Colonic mucosa (tissue), 4 donors: ENCODE measurements at regions not wholly inside any gene's neighbourhood (a gene's known extent, or its start where the extent isn't known, plus 50 kb on each side); places are given as distances from the start of the nearest gene placed in this dataset.
"Not testable (repeated sequence)": the region's sequence is repeated elsewhere in the genome, so short reads cannot be mapped to it uniquely, and the experiment has no call there.

Experiments
- DNase-seq: peaks from one replicate; pipeline ENCODE4 v3.0.0-alpha.2; 2020
- H3K27ac ChIP-seq: fragments of 200-600 bp; one replicate; pipeline ENCODE4 v1.8.0; 2021
- H3K27me3 ChIP-seq: fragments of 200-600 bp; one replicate; pipeline ENCODE4 v1.8.0; 2021
- H3K36me3 ChIP-seq: fragments of 200-600 bp; one replicate; pipeline ENCODE4 v1.8.0; 2021
- H3K4me1 ChIP-seq: fragments of 200-600 bp; one replicate; pipeline ENCODE4 v1.8.0; 2021; ENCODE audit warnings: mild to moderate bottlenecking
- H3K4me3 ChIP-seq: fragments of 200-600 bp; one replicate; pipeline ENCODE4 v1.8.0; 2021
- H3K9ac ChIP-seq, 2 donors: one replicate each; pipeline ENCODE4 v1.7.0; 2013; ENCODE audit warnings: control low read depth in 2 of 2, low read depth in 2 of 2, low read length in 2 of 2
- H3K9me3 ChIP-seq: fragments of 200-600 bp; one replicate; pipeline ENCODE4 v1.8.0; 2021
- intact Hi-C: fragments of 100-400 bp; cut with DNase I; formaldehyde crosslinking; loops from one replicate; pipeline ENCODE4 v1.14.1; 2022
- donor health status: healthy.
- donor health status: DM: no; HTN: no; CAD: no.
- donor health status: DM: no; HTN: no; CAD: no.

DNA sequence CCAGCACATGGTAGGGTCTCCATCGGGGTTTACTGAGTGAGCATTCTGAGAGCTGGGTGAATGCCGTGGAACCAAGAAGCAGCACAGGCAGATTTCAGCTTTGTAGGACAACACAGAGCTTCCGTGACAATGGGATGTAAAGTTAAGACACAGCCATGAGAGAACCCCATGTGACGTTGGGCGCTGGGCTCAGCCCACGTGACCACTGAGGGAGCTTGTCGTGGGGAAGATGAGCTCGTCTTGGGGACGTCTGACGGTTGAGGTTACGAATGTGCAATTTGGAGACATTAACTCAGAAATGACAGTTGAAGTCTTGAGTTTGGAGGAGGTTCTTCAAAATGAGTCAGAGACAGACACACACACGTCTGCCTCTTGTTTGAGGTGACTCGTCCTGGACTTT is 51.5 kb upstream of the MUC20 start:
- peaks cover 12% of the 10 kb centered on the region for H3K36me3 ChIP-seq
- H3K9me3 ChIP-seq, H3K27ac ChIP-seq, H3K4me1 ChIP-seq, DNase-seq, intact Hi-C loops, H3K27me3 ChIP-seq, H3K4me3 ChIP-seq, H3K9ac ChIP-seq: not testable (repeated sequence)

DNA sequence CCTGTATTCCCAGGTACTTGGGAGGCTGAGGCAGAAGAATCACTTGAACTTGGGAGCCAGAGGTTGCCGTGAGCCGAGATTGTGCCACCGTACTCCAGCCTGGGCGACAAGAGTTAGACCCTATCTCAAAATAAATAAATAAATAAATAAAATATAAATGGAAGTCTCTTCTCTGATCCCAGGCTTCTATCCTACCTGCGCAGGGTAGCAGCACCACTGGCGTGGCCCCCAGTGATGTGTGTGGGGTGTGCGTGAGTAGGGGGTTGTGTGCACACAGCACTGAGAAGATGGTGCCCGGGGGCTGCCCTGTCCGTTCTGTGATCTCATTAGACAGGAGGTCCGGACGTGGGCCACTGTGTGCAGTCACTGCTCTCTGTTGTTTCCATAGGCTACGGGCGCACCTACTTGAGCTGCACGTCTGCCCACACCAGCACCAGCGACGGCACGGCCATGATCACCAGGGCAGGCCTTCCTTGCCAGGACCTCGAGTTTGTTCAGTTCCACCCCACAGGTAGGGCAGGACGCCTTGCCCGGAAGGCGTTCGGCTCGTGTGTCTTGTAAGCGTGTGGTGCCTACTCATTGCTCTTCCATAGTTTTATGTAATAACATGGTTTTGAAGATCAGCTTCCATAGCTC is 52.5 kb upstream of the MUC20 start:
- H3K27me3 ChIP-seq, H3K27ac ChIP-seq, H3K36me3 ChIP-seq, H3K4me1 ChIP-seq, DNase-seq, intact Hi-C loops, H3K9ac ChIP-seq, H3K4me3 ChIP-seq, H3K9me3 ChIP-seq: not testable (repeated sequence)

DNA sequence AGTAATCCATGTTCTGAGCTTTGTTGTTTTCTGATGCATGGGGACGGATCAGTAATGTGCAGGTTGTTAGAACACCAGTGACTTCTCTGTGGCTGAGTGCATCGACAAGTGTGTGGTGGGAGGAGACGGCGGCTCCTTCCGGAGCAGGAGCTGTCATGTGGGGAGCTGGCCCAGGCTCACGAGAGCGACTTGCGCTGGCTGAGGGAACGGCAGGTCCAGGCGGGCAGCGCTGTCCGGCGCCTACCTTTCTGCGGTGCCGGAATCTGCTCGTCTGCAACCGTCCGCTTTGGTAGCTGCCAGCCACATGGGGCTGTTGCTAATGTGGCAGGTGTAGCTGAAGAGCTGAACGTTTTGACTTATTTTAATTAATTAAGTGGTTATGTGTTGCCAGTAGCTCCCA is 55.5 kb upstream of the MUC20 start:
- H3K36me3 ChIP-seq, H3K4me1 ChIP-seq, H3K9ac ChIP-seq, H3K27ac ChIP-seq, intact Hi-C loops, DNase-seq, H3K4me3 ChIP-seq, H3K27me3 ChIP-seq, H3K9me3 ChIP-seq: not testable (repeated sequence)

DNA sequence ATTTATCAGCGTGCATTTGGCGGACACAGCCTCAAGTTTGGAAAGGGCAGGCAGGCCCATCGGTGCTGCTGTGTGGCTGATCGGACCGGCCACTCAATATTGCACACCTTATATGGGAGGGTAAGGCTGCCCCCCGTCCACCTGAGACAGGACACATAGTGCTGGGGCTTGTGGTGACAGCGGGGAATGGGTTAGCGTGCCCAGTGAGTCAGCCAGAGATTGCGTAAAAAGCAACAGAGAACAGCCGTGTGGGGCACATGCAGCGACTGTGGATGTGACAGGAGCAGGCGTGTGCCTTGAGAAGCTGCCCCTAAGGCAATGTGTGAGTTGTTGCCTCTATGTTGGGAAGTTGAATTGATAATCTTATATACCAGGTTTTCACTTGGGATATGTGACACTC is 56.6 kb upstream of the MUC20 start:
- H3K9me3 ChIP-seq, H3K9ac ChIP-seq, H3K27me3 ChIP-seq, H3K27ac ChIP-seq, intact Hi-C loops, H3K4me1 ChIP-seq, DNase-seq, H3K4me3 ChIP-seq, H3K36me3 ChIP-seq: not testable (repeated sequence)

DNA sequence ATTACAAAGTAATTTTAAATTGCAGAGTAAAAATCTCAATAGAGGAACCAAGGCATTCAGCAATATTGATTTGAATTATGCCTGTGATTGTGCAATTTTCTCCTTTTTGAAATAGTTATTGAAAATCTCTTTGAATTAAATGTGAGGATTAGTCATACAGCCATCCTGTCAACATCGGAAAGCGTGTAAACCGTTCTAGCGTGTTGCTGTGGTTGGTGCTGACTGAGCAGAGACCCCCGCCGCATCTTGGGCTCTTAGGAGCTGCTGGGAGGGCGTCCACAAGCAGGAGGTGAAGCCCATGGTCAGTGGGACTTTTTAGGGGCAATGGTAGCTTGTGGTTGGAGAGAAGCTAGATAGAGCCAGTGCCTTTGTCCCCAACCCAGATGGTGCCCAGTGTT is 61.6 kb upstream of the MUC20 start:
- H3K36me3 ChIP-seq, H3K4me3 ChIP-seq, H3K27me3 ChIP-seq, H3K4me1 ChIP-seq, H3K27ac ChIP-seq, H3K9ac ChIP-seq, H3K9me3 ChIP-seq, intact Hi-C loops, DNase-seq: not testable (repeated sequence)

DNA sequence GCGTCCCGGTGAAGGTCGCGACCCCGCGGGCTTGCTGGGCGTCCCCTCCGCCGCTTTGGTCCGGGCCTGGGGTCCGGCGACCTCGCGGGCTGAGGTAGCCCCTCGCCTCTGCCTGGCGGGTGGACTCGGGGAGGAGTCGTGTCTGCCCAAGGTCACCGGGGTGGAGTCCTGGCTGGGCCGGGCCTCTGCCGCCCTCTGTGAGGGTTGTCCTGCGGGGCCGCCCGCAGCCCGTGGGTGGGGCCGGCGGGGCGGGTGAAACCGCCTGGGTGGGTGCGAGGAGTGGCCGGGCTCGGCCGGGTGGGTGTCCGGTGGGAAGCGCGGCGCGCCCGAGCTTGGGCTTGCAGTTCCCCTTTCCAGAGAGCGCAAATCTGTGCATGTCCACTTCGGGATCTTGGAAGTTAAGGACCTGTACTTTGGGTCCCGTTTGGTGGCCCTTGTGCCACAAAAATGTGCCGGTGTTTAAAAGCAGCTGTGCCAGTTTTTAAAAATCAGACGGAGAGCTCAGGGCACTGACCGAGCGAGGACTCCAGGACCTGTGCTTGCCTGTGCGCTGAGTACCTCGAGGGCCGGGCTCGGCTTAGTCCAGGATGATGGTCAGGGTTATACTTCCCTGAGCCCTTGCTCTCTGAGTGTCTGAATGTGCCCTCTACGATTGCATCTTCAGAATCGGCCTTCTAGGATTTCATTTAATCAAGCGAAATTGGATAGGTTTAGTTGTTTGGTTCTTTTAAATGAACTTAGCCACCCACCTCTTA is 62.2 kb upstream of the MUC20 start:
- peak overlapping the region in 1 of 2 donors; percentile 76 for H3K9ac ChIP-seq
- H3K27ac ChIP-seq = peak overlapping the region; percentile 72
- H3K36me3 ChIP-seq, H3K27me3 ChIP-seq, H3K4me1 ChIP-seq, intact Hi-C loops, H3K9me3 ChIP-seq: not testable (repeated sequence)
- H3K4me3 ChIP-seq = peak overlapping the region; percentile 56
- peak; percentile 69 for DNase-seq

DNA sequence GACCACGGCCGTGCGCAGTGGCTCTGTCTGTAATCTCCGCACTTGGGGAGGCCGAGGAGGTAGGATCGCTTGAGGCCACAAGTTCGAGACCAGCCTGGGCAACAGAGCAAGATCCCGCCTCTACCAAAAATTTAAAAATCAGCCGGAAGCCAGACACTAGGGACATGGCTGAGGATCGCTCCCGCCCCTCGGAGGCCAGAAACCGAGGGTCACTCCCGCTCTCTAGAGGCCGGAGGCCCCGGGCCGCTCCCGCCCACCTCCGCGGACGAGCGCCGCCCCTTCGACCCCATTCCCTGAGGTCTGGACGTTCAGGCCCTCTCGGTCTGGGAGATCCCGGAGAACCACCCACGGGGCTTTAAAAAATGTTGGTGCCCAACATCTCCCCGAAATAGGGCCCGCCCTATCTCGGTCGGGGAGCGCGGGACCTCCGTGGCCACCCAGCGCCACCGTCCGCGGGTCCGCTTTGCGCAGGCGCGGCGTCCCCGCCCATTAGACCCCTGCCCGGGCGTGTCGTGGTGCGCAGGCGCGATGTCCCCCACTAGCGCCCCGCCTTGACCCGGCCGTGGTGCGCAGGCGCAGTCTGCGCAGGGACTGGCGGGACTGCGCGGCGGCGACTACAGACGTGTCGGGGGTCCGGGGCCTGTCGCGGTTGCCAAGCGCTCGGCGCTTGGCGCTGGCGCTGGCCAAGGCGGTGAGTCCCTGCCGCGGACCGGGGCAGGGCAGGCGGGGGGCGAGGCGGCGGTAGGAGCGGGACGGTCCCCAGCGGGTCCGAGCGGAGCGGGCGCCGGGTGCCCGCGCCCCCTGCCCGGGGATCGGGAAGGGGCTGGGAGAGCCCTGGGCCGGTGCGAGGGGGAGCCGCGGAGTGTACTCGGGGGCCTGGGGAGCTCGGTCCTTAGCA is 63.1 kb upstream of the MUC20 start:
- H3K4me1 ChIP-seq, intact Hi-C loops, H3K9me3 ChIP-seq, H3K27me3 ChIP-seq, H3K36me3 ChIP-seq: not testable (repeated sequence)
- Histone ChIP-seq H3K4me3 (peak overlapping the region; percentile 56), H3K27ac (peak overlapping the region; percentile 72), H3K9ac (peak overlapping the region; percentile 26 to 76)
- peak; percentile 96 for DNase-seq

DNA sequence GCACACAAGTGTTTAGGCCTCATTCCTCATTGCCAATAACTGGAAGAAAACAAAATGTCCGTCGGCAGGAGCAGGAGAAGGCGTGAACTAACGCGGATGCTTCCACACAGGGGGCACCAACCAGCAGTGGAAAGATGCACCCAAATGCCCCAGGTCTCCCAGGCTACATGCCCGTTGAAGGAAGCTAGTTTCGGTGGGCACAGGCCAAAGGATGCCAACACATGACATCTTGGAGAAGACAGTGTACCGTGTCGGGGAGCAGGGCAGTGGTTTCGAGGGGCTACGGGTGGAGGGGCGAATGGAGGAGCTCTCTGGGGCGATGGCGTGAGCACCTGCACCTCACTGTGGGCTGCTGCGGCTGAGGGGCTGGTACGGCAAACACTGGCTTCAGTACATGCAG is 64.7 kb upstream of the MUC20 start:
- H3K9me3 ChIP-seq, H3K36me3 ChIP-seq, H3K4me3 ChIP-seq, H3K27ac ChIP-seq, H3K4me1 ChIP-seq, H3K9ac ChIP-seq, intact Hi-C loops, H3K27me3 ChIP-seq: not testable (repeated sequence)
- DNase-seq = peak; percentile 30

DNA sequence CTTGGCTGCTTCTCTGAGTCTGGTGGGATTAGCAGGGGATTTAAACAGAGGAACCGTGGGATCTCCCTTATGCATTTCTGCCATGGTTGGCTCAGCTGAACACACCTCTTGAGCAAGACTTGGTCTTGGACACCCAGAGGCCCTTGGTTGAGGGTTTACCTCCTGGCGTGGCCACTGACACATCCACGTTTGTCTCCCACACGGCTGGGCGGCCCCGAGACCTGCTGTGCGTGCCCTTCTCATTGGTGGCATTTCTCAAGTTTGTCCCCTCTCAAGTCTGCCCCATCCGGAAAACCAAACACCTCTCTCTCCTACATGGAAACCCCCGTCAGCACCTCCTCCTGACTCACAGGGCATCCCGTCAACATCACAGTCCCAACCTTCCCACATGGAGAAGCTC is 66.0 kb upstream of the MUC20 start:
- H3K9me3 ChIP-seq, intact Hi-C loops, H3K27ac ChIP-seq, H3K4me1 ChIP-seq, H3K36me3 ChIP-seq, H3K9ac ChIP-seq, H3K27me3 ChIP-seq, DNase-seq, H3K4me3 ChIP-seq: not testable (repeated sequence)

DNA sequence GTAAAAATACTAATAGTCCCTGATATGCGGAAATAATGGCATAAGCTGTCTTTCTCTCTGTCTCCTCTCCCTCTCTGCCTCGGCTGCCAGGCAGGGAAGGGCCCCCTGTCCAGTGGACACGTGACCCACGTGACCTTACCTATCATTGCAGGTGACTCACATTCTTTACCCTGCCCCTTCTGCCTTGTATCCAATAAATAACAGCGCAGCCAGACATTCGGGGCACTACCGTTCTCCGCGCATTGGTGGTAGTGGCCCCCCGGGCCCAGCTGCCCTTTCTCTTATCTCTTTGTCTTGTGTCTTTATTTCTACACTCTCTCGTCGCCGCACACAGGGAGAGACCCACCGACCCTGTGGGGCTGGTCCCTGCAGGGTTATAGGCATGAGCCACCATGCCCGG is 66.6 kb upstream of the MUC20 start:
- H3K27me3 ChIP-seq, intact Hi-C loops, H3K27ac ChIP-seq, H3K9me3 ChIP-seq, DNase-seq, H3K4me1 ChIP-seq, H3K9ac ChIP-seq, H3K36me3 ChIP-seq, H3K4me3 ChIP-seq: not testable (repeated sequence)

DNA sequence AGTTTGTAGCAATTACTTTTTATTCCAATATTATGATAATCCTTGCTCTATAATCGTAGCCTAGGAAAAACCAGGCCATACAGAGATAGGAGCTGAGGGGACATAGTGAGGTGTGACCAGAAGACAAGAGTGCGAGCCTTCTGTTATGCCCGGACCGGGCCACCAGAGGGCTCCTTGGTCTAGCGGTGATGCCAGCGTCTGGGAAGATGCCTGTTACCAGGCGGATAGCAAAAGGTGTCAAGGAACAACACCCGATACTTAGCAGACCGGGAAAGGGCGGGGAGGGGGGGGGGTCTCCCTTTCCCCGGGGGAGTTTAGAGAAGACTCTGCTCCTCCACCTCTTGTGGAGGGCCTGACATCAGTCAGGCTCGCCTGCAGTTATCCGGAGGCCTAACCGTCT is 67.1 kb upstream of the MUC20 start:
- DNase-seq = peak; percentile 30
- H3K36me3 ChIP-seq, intact Hi-C loops, H3K9ac ChIP-seq, H3K4me3 ChIP-seq, H3K9me3 ChIP-seq, H3K27me3 ChIP-seq, H3K4me1 ChIP-seq, H3K27ac ChIP-seq: not testable (repeated sequence)

DNA sequence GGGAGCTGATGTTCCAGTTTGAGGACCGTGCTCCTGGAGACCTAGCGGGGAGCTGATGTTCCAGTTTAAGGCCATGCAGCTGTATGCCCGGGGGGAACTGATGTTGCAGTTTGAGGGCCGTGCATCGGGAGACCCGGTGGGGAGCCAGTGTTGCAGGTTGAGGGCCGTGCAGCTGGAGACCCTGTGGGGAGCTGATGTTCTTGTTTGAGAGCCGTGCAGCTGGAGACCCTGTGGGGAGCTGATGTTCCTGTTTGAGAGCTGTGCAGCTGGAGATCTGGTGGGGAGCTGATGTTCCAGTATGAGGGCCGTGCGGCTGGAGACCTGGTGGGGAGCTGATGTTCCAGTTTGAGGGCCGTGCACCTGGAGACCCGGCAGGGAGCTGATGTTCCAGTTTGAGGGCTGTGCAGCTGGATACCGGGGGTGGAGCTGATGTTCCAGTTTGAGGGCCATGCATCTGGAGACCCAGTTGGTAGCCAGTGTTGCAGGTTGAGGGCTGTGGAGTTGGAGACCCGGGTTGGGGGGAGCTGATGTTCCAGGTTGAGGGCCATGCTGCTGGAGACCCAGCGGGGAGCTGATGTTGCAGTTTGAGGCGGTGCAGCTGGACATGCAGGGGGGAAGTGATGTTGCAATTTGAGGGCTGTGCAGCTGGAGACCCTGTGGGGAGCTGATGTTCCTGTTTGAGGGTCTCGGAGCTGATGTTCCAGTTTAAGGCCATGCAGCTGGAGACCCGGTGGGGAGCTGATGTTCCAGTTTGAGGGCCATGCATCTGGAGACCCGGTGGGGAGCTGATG is 64.4 kb upstream of the APOD start:
- H3K27ac ChIP-seq, H3K36me3 ChIP-seq, H3K4me1 ChIP-seq, DNase-seq, intact Hi-C loops, H3K27me3 ChIP-seq, H3K9ac ChIP-seq, H3K9me3 ChIP-seq, H3K4me3 ChIP-seq: not testable (repeated sequence)

DNA sequence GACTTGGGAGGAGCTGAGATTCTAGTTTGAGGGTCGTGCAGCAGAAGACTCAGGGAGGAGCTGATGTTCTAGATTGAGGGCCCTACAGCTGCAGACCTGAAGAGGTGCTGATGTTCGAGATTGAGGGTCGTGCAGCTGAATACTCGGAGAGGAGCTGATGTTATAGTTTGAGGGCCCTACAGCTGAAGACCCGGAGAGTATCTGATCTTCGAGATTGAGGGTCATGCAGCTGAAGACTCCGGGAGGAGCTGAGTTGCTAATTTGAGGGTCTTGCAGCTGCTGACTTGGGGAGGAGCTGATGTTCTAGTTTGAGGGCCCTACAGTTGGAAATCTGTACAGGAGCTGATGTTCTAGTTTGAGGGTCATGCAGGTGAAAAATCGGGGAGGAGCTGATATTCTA is 62.1 kb upstream of the APOD start:
- H3K9me3 ChIP-seq, H3K27me3 ChIP-seq, H3K36me3 ChIP-seq, H3K4me3 ChIP-seq, H3K9ac ChIP-seq, H3K27ac ChIP-seq, intact Hi-C loops, DNase-seq, H3K4me1 ChIP-seq: not testable (repeated sequence)
